ENCODE measurements at regions not wholly inside any gene's neighbourhood (a gene's known extent, or its start where the extent isn't known, plus 50 kb on each side); places are given as distances from the start of the nearest gene placed in this dataset.

DNA sequence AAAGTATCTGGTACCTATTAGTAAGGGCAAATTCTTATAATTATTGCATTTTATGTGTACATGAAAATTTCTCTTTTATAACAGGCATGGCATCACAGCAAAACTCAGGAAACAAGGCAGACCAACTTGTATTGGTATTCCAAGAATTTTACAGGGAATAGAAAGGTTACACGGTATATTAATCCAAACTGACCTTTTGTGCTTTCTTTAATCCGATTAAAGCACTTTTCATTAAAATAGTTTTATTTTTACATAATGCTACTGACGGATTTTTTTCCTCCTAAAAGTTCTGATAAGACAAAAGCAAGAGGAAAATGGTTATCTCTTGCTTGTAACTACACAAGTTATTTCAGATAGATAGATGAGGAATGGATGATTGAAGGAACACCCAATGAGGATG, 137.0 kb upstream of the SLCO3A1 start:
- DNase-seq (ENCODE audit: low spot score) = no peak
- TF ChIP-seq, protein P1, sequence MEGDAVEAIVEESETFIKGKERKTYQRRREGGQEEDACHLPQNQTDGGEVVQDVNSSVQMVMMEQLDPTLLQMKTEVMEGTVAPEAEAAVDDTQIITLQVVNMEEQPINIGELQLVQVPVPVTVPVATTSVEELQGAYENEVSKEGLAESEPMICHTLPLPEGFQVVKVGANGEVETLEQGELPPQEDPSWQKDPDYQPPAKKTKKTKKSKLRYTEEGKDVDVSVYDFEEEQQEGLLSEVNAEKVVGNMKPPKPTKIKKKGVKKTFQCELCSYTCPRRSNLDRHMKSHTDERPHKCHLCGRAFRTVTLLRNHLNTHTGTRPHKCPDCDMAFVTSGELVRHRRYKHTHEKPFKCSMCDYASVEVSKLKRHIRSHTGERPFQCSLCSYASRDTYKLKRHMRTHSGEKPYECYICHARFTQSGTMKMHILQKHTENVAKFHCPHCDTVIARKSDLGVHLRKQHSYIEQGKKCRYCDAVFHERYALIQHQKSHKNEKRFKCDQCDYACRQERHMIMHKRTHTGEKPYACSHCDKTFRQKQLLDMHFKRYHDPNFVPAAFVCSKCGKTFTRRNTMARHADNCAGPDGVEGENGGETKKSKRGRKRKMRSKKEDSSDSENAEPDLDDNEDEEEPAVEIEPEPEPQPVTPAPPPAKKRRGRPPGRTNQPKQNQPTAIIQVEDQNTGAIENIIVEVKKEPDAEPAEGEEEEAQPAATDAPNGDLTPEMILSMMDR (IDR thresholded peaks at IDR 0.05; ENCODE audit: borderline replicate concordance, control extremely low read depth, extremely low read depth, insufficient read depth, missing control alignments) = no peak
- in situ Hi-C loops (cut with MboI; ENCODE audit: low sequenced_read_pairs, unreplicated experiment) = no loop called here

DNA sequence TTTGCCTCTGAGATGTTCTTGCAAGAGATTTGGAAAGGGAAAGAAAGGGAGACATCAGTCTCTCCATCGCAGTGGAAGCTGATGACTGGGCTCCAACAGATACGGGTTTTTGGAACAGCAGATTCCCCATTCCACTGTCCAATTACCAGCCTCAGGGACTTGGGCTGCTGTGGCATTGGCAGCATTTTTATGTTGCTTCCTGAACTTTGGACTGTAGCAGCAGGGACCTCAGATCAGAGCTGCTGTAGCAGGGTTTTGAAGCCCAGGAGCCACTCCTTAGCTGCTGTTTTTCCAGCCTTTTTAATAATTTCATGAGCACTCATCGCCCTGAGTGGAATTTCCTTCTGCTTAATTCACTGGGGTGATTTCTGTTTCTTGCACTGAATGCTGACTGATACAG, 135.7 kb upstream of the SLCO3A1 start:
- TF ChIP-seq, protein P1 (IDR thresholded peaks at IDR 0.05; ENCODE audit: borderline replicate concordance, control extremely low read depth, extremely low read depth, insufficient read depth, missing control alignments) = no peak
- in situ Hi-C loops (cut with MboI; ENCODE audit: low sequenced_read_pairs, unreplicated experiment) = no loop called here
- DNase-seq (ENCODE audit: low spot score) = no peak

DNA sequence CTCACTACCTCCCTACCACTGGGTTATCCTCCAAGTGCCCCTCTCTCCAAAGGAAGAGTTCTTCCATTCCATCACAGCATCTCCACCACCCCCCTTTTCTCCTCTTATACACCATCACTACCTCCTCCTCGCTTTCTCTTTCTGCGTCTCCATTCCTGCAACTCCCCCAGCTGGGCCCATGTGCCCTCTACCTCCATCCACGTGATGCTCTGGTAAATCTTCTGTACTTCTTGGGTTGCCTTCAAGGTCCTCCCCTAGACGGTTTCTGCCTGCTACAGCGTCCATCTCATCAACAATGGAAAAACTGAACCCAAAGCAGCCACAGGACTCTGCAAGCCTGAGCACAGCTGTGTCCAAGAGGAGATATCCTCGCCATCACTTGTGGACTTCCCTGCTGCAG, 129.5 kb upstream of the SLCO3A1 start:
- DNase-seq (ENCODE audit: low spot score) = no peak
- TF ChIP-seq, protein P1 (IDR thresholded peaks at IDR 0.05; ENCODE audit: borderline replicate concordance, control extremely low read depth, extremely low read depth, insufficient read depth, missing control alignments) = no peak
- in situ Hi-C loops (cut with MboI; ENCODE audit: low sequenced_read_pairs, unreplicated experiment) = no loop called here

DNA sequence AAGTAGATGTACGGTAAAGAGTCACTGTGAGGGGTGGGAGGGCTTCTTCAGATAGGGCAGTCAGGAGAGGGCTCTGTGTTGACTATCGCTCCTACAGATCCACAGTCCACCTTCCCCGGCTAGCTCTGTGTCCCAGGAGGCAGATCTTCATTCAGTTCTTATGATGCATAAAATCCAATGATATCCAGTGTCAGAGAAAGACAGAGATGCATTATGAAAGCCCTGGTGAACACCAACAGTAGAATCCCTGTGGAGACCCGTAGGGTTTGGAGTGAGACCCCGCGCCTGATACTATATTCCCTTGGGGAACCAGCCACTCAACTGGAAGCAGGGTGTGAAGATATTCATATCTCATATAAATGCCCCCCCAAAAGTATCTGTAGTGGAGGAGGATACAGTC, 119.8 kb upstream of the SLCO3A1 start:
- no peak for DNase-seq (ENCODE audit: low spot score)
- TF ChIP-seq, protein P1 (IDR thresholded peaks at IDR 0.05; ENCODE audit: borderline replicate concordance, control extremely low read depth, extremely low read depth, insufficient read depth, missing control alignments) = no peak
- in situ Hi-C loops (cut with MboI; ENCODE audit: low sequenced_read_pairs, unreplicated experiment) = no loop called here

DNA sequence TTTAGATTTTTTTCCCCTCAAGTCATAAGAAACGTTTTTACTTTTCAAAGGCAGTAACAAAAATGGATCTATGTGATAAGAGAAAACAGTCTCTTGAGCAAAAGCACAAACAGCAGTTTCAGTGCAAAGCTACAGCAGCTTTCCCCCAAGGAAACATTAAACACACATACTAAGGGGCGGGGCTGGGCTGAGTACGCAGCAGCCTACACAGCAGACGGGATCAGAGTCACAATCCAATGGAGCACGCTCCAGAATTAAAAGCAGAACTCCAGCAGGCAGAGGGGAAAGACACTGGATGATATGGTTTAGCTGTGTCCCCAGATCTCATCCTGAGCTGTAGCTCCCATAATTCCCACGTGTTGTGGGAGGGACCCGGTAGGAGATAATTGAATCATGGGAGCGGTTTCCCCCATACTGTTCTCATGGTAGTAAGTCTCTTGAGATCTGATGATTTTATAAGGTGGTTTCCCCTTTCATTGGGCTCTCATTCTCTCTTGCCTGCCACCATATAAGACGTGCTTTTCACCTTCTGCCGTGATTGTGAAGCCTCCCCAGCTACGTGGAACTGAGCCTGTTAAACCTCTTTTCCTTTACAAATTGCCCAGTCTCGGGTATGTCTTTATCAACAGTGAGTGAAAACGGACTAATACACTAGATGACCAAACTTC, 116.2 kb upstream of the SLCO3A1 start:
- TF ChIP-seq, protein P1 (IDR thresholded peaks at IDR 0.05; ENCODE audit: borderline replicate concordance, control extremely low read depth, extremely low read depth, insufficient read depth, missing control alignments) = no peak
- in situ Hi-C loops (cut with MboI; ENCODE audit: low sequenced_read_pairs, unreplicated experiment) = no loop called here
- no peak for DNase-seq (ENCODE audit: low spot score)

DNA sequence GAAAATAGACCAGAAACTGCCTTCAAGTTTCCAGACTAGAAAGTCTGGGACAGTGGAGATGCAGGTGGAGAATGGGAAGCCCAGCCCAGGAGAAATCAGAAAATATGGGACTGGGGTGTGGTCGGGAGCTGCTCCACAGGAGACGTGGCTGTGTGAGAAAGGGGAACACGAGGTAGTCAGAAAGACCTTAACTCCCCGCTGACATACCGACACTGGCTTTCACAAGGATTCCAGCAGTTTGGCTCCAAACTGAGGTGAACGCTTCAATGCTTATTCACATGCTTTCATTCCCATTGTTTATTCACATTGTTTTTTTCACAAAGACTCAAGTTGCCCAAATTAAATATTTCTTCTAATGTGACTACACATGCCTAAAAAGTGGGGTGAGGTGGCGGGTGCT, 111.5 kb upstream of the SLCO3A1 start:
- TF ChIP-seq, protein P1 (IDR thresholded peaks at IDR 0.05; ENCODE audit: borderline replicate concordance, control extremely low read depth, extremely low read depth, insufficient read depth, missing control alignments) = no peak
- in situ Hi-C loops (cut with MboI; ENCODE audit: low sequenced_read_pairs, unreplicated experiment) = no loop called here
- no peak for DNase-seq (ENCODE audit: low spot score)

Measured in GM13976 (cell line).